Trophoblast cell (in vitro differentiated cells and primary cell): ENCODE measurements at regions not wholly inside any gene's neighbourhood (a gene's known extent, or its start where the extent isn't known, plus 50 kb on each side); places are given as distances from the start of the nearest gene placed in this dataset.
A peak's percentile ranks its signal among the peaks of the same experiment; 100 is the strongest.
"Not testable (repeated sequence)": the region's sequence is repeated elsewhere in the genome, so short reads cannot be mapped to it uniquely, and the experiment has no call there.

Experiments used
- DNase-seq, 2 donors: peaks; one replicate each; pipeline ENCODE4 v3.0.0-alpha.2; 2016
- H2AFZ ChIP-seq: 2 replicates; pipeline ENCODE4 v1.6.1; 2013; ENCODE audit warnings: low read length, moderate library complexity, mild to moderate bottlenecking; ENCODE audit not compliant: insufficient read depth, poor library complexity
- H2AK5ac ChIP-seq: 2 replicates; pipeline ENCODE4 v1.6.1; 2013; ENCODE audit warnings: mild to moderate bottlenecking, low read length
- H2BK120ac ChIP-seq: 2 replicates; pipeline ENCODE4 v1.6.1; 2013; ENCODE audit warnings: low read length, mild to moderate bottlenecking, moderate library complexity; ENCODE audit not compliant: insufficient read depth, poor library complexity
- H2BK12ac ChIP-seq: 2 replicates; pipeline ENCODE4 v1.6.1; 2013; ENCODE audit warnings: mild to moderate bottlenecking, low read length, moderate library complexity
- H2BK5ac ChIP-seq: 2 replicates; pipeline ENCODE4 v1.6.1; 2013; ENCODE audit warnings: low read length, low read depth, moderate library complexity, mild to moderate bottlenecking; ENCODE audit not compliant: poor library complexity
- H3K14ac ChIP-seq: 2 replicates; pipeline ENCODE4 v1.6.1; 2013; ENCODE audit warnings: mild to moderate bottlenecking, low read length
- H3K18ac ChIP-seq: 2 replicates; pipeline ENCODE4 v1.6.1; 2013; ENCODE audit warnings: mild to moderate bottlenecking, low read length
- H3K23ac ChIP-seq: 2 replicates; pipeline ENCODE4 v1.6.1; 2013; ENCODE audit warnings: low read length
- H3K27ac ChIP-seq: 2 replicates; pipeline ENCODE4 v1.5.1; 2013; ENCODE audit warnings: low read depth, mild to moderate bottlenecking, inconsistent platforms, low read length, moderate library complexity
- H3K27me3 ChIP-seq: 2 replicates; pipeline ENCODE4 v1.6.1; 2013; ENCODE audit warnings: inconsistent platforms, mild to moderate bottlenecking, low read length, moderate library complexity; ENCODE audit not compliant: insufficient read depth
- H3K36me3 ChIP-seq, 2 experiments: 1 replicate in 1 of 2; 2 replicates in 1 of 2; pipeline ENCODE4 v1.6.1; 2013; ENCODE audit warnings: low read length in 2 of 2, mild to moderate bottlenecking in 2 of 2, moderate library complexity in 1 of 2; ENCODE audit not compliant: insufficient read depth in 2 of 2, control insufficient read depth in 1 of 2
- H3K4ac ChIP-seq: 2 replicates; pipeline ENCODE4 v1.6.1; 2013; ENCODE audit warnings: low read depth, mild to moderate bottlenecking, low read length, moderate library complexity
- H3K4me1 ChIP-seq, 2 experiments: 1 replicate in 1 of 2; 2 replicates in 1 of 2; pipeline ENCODE4 v1.6.1; 2013; ENCODE audit warnings: low read length in 2 of 2, mild to moderate bottlenecking in 2 of 2, moderate library complexity in 1 of 2; ENCODE audit not compliant: insufficient read depth in 2 of 2, control insufficient read depth in 1 of 2
- H3K4me2 ChIP-seq: 2 replicates; pipeline ENCODE4 v1.6.1; 2013; ENCODE audit warnings: inconsistent platforms, mild to moderate bottlenecking, low read length, moderate library complexity
- H3K4me3 ChIP-seq: 2 replicates; pipeline ENCODE4 v1.5.1; 2013; ENCODE audit warnings: mild to moderate bottlenecking, low read depth, low read length, inconsistent platforms
- H3K79me1 ChIP-seq: one replicate; pipeline ENCODE4 v1.6.1; 2013; ENCODE audit warnings: low read length
- H3K79me2 ChIP-seq: 2 replicates; pipeline ENCODE4 v1.6.1; 2013; ENCODE audit warnings: low read length, mild to moderate bottlenecking; ENCODE audit not compliant: control insufficient read depth, insufficient read depth, poor library complexity
- H3K9ac ChIP-seq: 2 replicates; pipeline ENCODE4 v1.6.1; 2013; ENCODE audit warnings: mild to moderate bottlenecking, low read length
- H3K9me3 ChIP-seq: 2 replicates; pipeline ENCODE4 v1.6.1; 2013; ENCODE audit warnings: low read depth, mild to moderate bottlenecking, control low read depth, inconsistent platforms, low read length; ENCODE audit not compliant: insufficient read depth
- H4K12ac ChIP-seq: 2 replicates; pipeline ENCODE4 v1.6.1; 2013; ENCODE audit warnings: low read depth, mild to moderate bottlenecking, low read length, moderate library complexity
- H4K8ac ChIP-seq: 2 replicates; pipeline ENCODE4 v1.6.1; 2013; ENCODE audit warnings: low read depth, mild to moderate bottlenecking, low read length, moderate library complexity
- H4K91ac ChIP-seq: one replicate; pipeline ENCODE4 v1.6.1; 2013; ENCODE audit warnings: low read depth, mild to moderate bottlenecking, low read length, moderate library complexity
- WGBS: extraction: QIAGEN DNeasy Blood & Tissue Kit; methylation state at CpG from one replicate; pipeline ENCODE4 v1.1.7; 2013; ENCODE audit warnings: missing lambda C conversion rate; ENCODE audit not compliant: insufficient read length, insufficient coverage; ENCODE audit errors: extremely low coverage; 5-methylcytosine and 5-hydroxymethylcytosine counted together

- WGBS: no CpG with 5 or more reads among the region's 6 CpGs
- H3K23ac ChIP-seq, H3K4me2 ChIP-seq, H3K4me3 ChIP-seq, H3K4me1 ChIP-seq, H3K9ac ChIP-seq, DNase-seq, H4K12ac ChIP-seq, H2BK12ac ChIP-seq, H3K27ac ChIP-seq, H3K79me2 ChIP-seq, H2BK5ac ChIP-seq, H3K14ac ChIP-seq, H3K36me3 ChIP-seq, H3K18ac ChIP-seq, H2AFZ ChIP-seq, H3K79me1 ChIP-seq, H2BK120ac ChIP-seq, H3K27me3 ChIP-seq, H4K91ac ChIP-seq, H4K8ac ChIP-seq, H3K4ac ChIP-seq, H2AK5ac ChIP-seq: not testable (repeated sequence)
- H3K9me3 ChIP-seq: peaks cover 17% of the 10 kb centered on the region
These were observed 120.4 kb upstream of the ANKRD30BL start for GRCh38 chr2:132282104-132282503.

- Histone ChIP-seq H4K91ac (no peak overlapping the region), H3K4ac (no peak overlapping the region), H2BK12ac (no peak overlapping the region), H2AFZ (no peak overlapping the region), H3K27me3 (no peaks in the 10 kb centered on the region), H3K14ac (no peak overlapping the region), H3K4me3 (peak overlapping the region; percentile 26), H3K9me3 (peaks cover 18% of the 10 kb centered on the region), H3K4me1 (no peaks in the 10 kb centered on the region), H2AK5ac (no peak overlapping the region), H3K79me1 (no peaks in the 10 kb centered on the region), H3K18ac (no peak overlapping the region), H3K23ac (no peak overlapping the region), H3K27ac (no peak overlapping the region), H4K8ac (no peak overlapping the region), H3K79me2 (no peaks in the 10 kb centered on the region), H3K4me2 (no peak overlapping the region), H3K36me3 (no peaks in the 10 kb centered on the region), H4K12ac (no peak overlapping the region), H2BK120ac (no peak overlapping the region), H2BK5ac (no peak overlapping the region), H3K9ac (peak overlapping the region; percentile 46)
- no peak for DNase-seq
- WGBS: no CpG with 5 or more reads among the region's 9 CpGs
These were observed 121.2 kb upstream of the ANKRD30BL start for GRCh38 chr2:132282911-132283310.

- not testable (repeated sequence) for H3K4ac ChIP-seq, H3K4me2 ChIP-seq, H2AFZ ChIP-seq, H3K9ac ChIP-seq, DNase-seq, H3K79me1 ChIP-seq, H3K4me3 ChIP-seq, H2BK5ac ChIP-seq, H3K14ac ChIP-seq, H3K9me3 ChIP-seq, H3K4me1 ChIP-seq, H4K12ac ChIP-seq, H3K23ac ChIP-seq, H4K8ac ChIP-seq, H3K27ac ChIP-seq, H2BK120ac ChIP-seq, H3K27me3 ChIP-seq, H4K91ac ChIP-seq, H3K18ac ChIP-seq, H3K79me2 ChIP-seq, H2AK5ac ChIP-seq, H2BK12ac ChIP-seq, H3K36me3 ChIP-seq
- no CpG with 5 or more reads among the region's 6 CpGs for WGBS
These were observed 124.6 kb upstream of the ANKRD30BL start for GRCh38 chr2:132286289-132286911.

- H4K8ac ChIP-seq, H2BK12ac ChIP-seq, H3K4ac ChIP-seq, H3K4me3 ChIP-seq, H3K18ac ChIP-seq, H2AK5ac ChIP-seq, H3K27me3 ChIP-seq, H2AFZ ChIP-seq, H3K27ac ChIP-seq, H3K23ac ChIP-seq, H3K4me2 ChIP-seq, H2BK120ac ChIP-seq, H4K91ac ChIP-seq, DNase-seq, H3K9me3 ChIP-seq, H3K14ac ChIP-seq, H2BK5ac ChIP-seq, H3K9ac ChIP-seq, H3K79me1 ChIP-seq, H3K4me1 ChIP-seq, H3K79me2 ChIP-seq, H3K36me3 ChIP-seq, H4K12ac ChIP-seq: not testable (repeated sequence)
- no CpG with 5 or more reads among the region's 8 CpGs for WGBS
These were observed 126.2 kb upstream of the ANKRD30BL start for GRCh38 chr2:132287910-132288309.
